NCI-H128 (cell line): ENCODE measurements at regions not wholly inside any gene's neighbourhood (a gene's known extent, or its start where the extent isn't known, plus 50 kb on each side); places are given as distances from the start of the nearest gene placed in this dataset.

Source experiments
- DNase-seq: peaks from one replicate; lab custom pipeline; 2025; ENCODE audit not compliant: unreplicated experiment; lab: John Stamatoyannopoulos, UW

DNA sequence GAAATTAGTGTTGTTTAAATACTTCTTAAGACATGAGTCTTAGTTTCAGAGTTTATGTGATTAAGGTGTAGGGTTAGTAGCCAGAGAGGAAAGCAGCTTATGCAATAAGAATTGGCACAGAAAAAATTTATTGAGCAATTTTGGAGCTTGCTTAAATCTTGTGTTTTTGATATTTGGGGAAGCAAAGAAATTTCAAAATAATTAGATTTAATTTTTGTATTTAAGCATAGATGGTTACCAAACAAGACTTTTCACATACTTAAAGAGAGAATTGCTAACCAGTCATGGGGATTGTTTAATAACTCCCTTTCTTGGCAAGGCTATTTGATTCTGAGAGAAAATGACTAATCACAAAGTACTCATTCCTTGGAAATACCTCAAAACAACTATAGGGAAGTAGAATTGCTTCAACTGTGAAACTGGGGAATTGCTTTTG lies 202.0 kb upstream of the GRID2 start:
- DNase-seq, result no peak

DNA sequence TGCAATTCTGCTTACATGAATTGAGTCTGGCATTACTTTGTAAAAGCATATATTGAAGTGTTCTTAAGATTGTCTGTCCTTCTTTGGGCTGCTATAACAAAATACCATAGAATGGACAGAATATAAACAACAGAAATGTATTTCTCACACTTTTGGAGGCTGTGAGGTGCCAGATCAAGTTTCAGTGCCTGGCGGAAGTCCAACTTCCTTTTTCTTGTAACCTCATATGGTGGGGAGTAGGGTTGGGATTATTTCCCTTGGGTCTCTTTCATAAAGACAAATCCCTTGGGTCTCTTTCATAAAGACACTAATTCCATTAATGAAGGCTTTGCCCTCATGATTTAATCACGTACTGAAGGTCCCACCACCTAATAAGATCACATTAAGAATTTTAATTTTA lies 199.3 kb upstream of the GRID2 start:
- DNase-seq, result no peak

- no peak for DNase-seq
Measured at GRCh38 chr4:92106816-92107215, 196.9 kb upstream of the GRID2 start.

DNA sequence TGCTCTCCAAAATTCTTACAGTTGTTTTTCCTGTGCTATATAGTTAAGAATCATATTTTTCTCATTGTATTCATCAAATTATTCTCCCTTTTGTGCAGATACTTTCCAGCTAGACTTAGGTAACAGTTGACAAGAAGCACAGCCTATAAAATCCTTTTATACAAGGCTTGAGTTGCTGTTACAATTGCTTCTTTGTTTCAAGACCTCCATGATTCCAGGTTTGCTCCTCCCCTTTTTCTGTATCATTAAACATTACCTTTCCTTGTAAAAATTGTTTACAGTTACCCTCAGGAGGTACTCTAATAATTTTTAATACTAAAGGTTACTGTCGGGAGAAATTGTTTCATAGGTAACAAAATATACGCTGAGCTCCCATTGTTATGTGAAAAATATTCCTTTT lies 192.3 kb upstream of the GRID2 start:
- DNase-seq, result no peak

DNA sequence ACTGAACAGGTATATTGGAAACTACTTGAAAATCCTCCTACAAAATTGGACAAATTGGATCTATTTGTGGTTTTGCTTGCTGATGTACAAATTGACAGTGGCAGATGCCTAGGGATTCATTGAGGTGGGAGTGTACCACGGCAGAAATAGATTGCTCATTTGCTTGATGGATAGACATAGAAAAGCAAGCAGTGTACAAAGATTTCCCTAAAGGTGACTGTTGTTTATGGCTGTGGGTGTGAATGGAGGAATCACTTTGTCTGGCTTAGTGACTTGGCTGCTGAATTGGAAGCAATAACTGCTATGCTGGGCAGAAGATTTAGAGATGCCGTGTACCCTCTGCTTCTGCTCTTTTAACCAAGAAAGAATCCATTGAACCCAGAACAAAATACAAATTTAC lies 191.0 kb upstream of the GRID2 start:
- no peak for DNase-seq

GRCh38 chr4:92120810-92121498 lies 182.8 kb upstream of the GRID2 start:
- no peak for DNase-seq

GRCh38 chr4:92122911-92123310 lies 180.9 kb upstream of the GRID2 start:
- DNase-seq, result no peak

DNA sequence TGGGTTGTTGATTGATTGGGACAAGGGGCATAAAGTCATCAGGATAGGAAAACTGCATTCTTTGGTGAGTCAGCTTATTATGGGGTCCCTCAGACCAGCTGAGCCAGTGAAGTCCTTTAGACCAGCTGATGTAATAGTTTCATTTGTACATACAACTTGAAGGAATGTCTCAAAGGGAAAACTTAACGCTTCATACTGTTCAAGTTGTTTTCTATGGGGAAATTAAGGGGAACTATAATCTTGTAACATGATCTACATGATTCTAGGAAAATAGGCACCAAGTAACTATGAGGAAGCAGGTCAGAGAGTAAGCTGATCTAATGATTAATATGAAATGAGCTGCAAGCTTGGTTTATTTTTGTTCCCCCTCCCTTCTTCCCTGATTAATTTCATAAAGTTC lies 175.1 kb upstream of the GRID2 start:
- DNase-seq, result no peak

- no peak for DNase-seq
Measured at GRCh38 chr4:92129408-92129994, 174.3 kb upstream of the GRID2 start.

- DNase-seq, result no peak
Measured at GRCh38 chr4:92136434-92136833, 167.3 kb upstream of the GRID2 start.

DNA sequence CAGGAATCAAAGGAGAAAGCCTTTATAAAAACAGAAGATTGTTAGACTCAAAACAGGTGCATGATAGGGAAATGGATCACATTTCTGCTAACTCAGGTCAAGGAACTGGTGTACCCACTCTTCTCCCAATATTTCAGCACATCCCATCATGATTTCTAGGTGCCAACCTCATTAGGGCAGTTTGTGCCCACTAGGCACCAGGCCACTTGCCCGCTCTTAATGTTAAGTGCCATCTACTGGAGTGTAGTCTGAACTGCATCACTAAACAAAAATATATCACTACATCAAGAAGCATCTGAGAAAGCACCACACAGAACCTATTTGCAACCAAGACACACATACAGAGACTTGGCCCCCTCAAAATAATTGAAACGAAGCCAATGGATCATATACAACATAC lies 140.4 kb upstream of the GRID2 start:
- DNase-seq, result no peak

DNA sequence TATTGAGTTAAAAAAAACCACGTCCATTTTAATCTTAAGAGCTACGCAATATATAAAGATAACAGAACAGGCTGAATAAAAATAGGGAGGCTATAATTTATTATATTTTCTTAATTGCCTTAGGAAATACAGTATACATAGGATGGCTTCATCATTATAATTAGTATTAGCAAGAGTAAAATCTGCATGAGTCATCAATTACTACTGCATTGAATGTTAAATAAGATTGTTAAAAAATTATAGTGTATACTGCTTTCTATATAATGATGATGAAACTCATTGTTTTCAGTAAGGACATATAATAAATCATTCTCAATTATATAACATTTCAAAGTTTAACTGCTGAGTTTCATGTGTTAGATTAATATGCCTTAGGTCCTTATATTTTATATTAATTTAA lies 133.4 kb upstream of the GRID2 start:
- DNase-seq, result no peak

GRCh38 chr4:92172203-92172602 lies 131.6 kb upstream of the GRID2 start:
- no peak for DNase-seq

DNA sequence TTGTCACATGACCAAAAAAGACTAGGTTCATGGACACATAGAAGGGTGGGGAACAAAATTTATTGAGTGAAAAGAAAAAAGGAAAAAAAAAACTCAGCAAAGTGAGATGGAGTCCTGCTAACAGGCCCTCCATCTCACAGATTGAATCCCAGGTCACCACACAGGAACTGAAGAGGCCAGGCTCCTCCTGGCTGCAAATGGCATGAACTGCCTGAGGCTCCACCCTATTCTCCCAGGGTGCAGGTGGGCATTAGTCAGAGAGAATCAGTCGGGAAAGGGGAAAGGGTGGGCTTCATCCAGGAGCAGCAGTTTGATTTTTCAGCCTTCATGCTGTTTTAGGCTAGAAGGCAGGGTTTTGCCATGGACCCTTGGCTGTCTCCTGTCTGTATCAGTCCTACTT lies 128.5 kb upstream of the GRID2 start:
- DNase-seq, result no peak

DNA sequence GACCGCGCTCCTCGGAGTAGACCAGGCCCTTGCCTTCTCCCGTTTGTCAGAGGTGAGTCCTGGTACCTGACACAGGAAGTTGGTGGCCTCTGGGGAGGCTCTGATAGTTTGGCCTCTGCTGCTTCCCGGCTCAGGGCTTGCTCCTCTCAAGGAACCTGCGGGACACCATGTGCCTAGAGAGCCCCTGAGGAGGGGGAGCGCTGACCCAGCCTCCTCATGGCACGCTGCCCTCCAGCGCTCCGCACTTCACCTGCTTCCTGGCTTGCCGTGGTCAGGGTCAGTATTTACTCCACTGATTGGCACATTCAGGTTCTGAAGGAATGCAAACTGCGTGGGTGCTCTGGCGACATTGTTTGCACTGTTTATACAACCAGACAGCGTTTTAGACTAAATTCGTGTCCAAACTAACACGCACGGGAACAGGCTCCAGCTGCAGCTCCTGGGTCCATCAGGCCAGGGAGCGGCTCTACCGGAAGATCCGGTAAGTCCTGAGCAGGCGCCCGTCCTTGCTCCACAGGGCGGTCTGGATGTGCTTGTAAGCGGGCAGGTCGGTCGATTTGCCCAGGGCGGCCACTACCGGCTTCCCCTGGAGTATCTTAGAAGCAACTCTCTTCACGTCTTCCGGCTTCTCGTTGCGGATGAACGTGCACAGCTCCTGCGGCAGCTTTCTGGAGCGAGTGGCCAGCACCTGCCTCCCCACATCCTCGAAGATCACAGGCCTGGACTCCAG lies 121.6 kb upstream of the GRID2 start:
- DNase-seq, result no peak

- no peak for DNase-seq
Measured at GRCh38 chr4:92182736-92183407, 120.9 kb upstream of the GRID2 start.

- DNase-seq, result no peak
Measured at GRCh38 chr4:92183825-92184224, 119.9 kb upstream of the GRID2 start.

DNA sequence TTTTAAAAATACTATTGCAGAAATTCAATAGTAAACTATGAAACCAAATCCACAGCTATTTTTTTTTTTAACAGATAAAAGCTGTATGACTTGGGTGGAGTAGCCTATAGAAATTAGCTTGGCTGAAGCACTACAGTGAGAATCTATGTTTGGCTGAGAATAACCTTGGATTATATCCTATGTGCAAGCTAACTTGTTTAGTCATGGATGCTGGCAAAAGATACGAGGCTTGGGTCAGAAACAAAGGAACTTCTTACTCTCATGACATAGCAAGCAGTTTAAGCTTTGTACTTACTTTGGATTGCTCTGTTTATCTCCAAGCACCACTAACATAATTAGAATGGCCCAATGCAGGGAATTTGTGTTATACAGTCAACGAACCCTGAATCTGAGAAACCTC lies 119.2 kb upstream of the GRID2 start:
- no peak for DNase-seq

GRCh38 chr4:92186239-92186638 lies 117.5 kb upstream of the GRID2 start:
- no peak for DNase-seq

DNA sequence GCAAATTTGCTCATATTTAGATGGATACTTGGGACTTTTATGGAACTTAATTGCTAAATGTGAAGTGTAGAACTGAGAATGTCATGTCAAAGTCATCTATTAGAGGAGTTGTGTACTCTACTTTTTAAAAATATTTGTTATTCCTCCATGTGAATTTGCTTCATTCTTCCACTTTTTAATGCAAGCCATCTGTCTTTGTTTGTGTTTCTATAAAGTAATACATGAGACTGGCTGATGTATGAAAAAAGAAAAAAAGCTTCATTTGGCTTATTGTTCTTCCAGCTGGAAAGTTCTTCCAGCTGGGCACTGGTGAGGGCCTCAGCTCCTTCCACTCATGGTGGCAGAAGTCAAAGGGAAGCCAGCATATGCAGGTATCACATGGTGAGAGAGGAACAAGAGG lies 114.6 kb upstream of the GRID2 start:
- no peak for DNase-seq

- DNase-seq, result no peak
Measured at GRCh38 chr4:92198711-92199110, 105.1 kb upstream of the GRID2 start.

- no peak for DNase-seq
Measured at GRCh38 chr4:92199135-92199534, 104.6 kb upstream of the GRID2 start.
